ENCODE measurements at regions not wholly inside any gene's neighbourhood (a gene's known extent, or its start where the extent isn't known, plus 50 kb on each side); places are given as distances from the start of the nearest gene placed in this dataset.

DNA sequence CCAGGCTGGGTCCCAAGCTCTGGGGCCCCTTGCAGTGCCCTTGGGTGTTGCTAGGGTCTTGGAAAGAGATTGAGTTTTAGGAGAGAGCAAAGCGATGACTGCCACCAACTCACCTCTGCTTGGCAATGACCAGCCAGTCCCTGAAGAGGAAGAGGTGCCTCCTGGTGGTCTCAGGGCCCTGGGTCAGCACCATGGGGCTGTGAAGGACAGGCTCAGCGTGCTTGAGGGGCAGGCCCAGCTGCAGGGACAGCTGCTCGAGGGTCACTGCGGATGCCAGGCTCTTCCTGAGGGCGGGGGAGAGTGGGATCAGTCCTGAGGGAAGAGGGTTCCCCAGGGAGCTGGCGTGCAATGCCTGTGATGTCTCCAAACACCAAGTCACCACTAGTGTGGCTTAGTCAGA, 50.8 kb upstream of the TAGAP start (continued):
- TF ChIP-seq, protein P1, sequence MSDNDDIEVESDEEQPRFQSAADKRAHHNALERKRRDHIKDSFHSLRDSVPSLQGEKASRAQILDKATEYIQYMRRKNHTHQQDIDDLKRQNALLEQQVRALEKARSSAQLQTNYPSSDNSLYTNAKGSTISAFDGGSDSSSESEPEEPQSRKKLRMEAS (CRISPR knock-in tag; IDR thresholded peaks at IDR 0.05) = no peak
- no peak for TF ChIP-seq ZNF507 (tag; conservative IDR thresholded peaks at IDR 0.05)
- TF ChIP-seq ZNF124 (CRISPR knock-in tag; IDR thresholded peaks at IDR 0.05) = no peak
- TF ChIP-seq MTA3 (IDR thresholded peaks at IDR 0.05; ENCODE audit: borderline replicate concordance) = no peak
- TF ChIP-seq, protein P2, sequence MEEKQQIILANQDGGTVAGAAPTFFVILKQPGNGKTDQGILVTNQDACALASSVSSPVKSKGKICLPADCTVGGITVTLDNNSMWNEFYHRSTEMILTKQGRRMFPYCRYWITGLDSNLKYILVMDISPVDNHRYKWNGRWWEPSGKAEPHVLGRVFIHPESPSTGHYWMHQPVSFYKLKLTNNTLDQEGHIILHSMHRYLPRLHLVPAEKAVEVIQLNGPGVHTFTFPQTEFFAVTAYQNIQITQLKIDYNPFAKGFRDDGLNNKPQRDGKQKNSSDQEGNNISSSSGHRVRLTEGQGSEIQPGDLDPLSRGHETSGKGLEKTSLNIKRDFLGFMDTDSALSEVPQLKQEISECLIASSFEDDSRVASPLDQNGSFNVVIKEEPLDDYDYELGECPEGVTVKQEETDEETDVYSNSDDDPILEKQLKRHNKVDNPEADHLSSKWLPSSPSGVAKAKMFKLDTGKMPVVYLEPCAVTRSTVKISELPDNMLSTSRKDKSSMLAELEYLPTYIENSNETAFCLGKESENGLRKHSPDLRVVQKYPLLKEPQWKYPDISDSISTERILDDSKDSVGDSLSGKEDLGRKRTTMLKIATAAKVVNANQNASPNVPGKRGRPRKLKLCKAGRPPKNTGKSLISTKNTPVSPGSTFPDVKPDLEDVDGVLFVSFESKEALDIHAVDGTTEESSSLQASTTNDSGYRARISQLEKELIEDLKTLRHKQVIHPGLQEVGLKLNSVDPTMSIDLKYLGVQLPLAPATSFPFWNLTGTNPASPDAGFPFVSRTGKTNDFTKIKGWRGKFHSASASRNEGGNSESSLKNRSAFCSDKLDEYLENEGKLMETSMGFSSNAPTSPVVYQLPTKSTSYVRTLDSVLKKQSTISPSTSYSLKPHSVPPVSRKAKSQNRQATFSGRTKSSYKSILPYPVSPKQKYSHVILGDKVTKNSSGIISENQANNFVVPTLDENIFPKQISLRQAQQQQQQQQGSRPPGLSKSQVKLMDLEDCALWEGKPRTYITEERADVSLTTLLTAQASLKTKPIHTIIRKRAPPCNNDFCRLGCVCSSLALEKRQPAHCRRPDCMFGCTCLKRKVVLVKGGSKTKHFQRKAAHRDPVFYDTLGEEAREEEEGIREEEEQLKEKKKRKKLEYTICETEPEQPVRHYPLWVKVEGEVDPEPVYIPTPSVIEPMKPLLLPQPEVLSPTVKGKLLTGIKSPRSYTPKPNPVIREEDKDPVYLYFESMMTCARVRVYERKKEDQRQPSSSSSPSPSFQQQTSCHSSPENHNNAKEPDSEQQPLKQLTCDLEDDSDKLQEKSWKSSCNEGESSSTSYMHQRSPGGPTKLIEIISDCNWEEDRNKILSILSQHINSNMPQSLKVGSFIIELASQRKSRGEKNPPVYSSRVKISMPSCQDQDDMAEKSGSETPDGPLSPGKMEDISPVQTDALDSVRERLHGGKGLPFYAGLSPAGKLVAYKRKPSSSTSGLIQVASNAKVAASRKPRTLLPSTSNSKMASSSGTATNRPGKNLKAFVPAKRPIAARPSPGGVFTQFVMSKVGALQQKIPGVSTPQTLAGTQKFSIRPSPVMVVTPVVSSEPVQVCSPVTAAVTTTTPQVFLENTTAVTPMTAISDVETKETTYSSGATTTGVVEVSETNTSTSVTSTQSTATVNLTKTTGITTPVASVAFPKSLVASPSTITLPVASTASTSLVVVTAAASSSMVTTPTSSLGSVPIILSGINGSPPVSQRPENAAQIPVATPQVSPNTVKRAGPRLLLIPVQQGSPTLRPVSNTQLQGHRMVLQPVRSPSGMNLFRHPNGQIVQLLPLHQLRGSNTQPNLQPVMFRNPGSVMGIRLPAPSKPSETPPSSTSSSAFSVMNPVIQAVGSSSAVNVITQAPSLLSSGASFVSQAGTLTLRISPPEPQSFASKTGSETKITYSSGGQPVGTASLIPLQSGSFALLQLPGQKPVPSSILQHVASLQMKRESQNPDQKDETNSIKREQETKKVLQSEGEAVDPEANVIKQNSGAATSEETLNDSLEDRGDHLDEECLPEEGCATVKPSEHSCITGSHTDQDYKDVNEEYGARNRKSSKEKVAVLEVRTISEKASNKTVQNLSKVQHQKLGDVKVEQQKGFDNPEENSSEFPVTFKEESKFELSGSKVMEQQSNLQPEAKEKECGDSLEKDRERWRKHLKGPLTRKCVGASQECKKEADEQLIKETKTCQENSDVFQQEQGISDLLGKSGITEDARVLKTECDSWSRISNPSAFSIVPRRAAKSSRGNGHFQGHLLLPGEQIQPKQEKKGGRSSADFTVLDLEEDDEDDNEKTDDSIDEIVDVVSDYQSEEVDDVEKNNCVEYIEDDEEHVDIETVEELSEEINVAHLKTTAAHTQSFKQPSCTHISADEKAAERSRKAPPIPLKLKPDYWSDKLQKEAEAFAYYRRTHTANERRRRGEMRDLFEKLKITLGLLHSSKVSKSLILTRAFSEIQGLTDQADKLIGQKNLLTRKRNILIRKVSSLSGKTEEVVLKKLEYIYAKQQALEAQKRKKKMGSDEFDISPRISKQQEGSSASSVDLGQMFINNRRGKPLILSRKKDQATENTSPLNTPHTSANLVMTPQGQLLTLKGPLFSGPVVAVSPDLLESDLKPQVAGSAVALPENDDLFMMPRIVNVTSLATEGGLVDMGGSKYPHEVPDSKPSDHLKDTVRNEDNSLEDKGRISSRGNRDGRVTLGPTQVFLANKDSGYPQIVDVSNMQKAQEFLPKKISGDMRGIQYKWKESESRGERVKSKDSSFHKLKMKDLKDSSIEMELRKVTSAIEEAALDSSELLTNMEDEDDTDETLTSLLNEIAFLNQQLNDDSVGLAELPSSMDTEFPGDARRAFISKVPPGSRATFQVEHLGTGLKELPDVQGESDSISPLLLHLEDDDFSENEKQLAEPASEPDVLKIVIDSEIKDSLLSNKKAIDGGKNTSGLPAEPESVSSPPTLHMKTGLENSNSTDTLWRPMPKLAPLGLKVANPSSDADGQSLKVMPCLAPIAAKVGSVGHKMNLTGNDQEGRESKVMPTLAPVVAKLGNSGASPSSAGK (IDR thresholded peaks at IDR 0.05) = no peak
- TF ChIP-seq, protein P3, sequence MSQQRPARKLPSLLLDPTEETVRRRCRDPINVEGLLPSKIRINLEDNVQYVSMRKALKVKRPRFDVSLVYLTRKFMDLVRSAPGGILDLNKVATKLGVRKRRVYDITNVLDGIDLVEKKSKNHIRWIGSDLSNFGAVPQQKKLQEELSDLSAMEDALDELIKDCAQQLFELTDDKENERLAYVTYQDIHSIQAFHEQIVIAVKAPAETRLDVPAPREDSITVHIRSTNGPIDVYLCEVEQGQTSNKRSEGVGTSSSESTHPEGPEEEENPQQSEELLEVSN (IDR thresholded peaks at IDR 0.05; ENCODE audit: borderline replicate concordance in 1 of 2, extremely low read depth in 1 of 2, insufficient read depth in 1 of 2, insufficient read length in 1 of 2, low read depth in 1 of 2, low read length in 1 of 2, poor library complexity in 1 of 2, severe bottlenecking in 1 of 2) = no peak
- TF ChIP-seq SAFB2 (IDR thresholded peaks at IDR 0.05; ENCODE audit: borderline replicate concordance, low read depth, low read length, severe bottlenecking) = no peak
- no peak for TF ChIP-seq KLF16 (IDR thresholded peaks at IDR 0.05)
- no peak for TF ChIP-seq ZBTB7A (IDR thresholded peaks at IDR 0.05; ENCODE audit: borderline replicate concordance, control insufficient read depth, low read depth, low read length)
